Neural progenitor cell (in vitro differentiated cells): ENCODE measurements at regions not wholly inside any gene's neighbourhood (a gene's known extent, or its start where the extent isn't known, plus 50 kb on each side); places are given as distances from the start of the nearest gene placed in this dataset.

ENCODE experiments used
- EZH2 ChIP-seq: fragments of 200-600 bp; sonication (generic); IDR thresholded peaks from 2 replicates; pipeline ENCODE4 v1.6.1; 2017; ENCODE audit warnings: antibody characterized with exemption, mild to moderate bottlenecking, moderate library complexity
- TF ChIP-seq, protein P1 (sequence below): fragments of 200-600 bp; sonication (generic); IDR thresholded peaks from 2 replicates; pipeline ENCODE4 v1.5.1; 2017; ENCODE audit warnings: antibody characterized with exemption, mild to moderate bottlenecking

DNA sequence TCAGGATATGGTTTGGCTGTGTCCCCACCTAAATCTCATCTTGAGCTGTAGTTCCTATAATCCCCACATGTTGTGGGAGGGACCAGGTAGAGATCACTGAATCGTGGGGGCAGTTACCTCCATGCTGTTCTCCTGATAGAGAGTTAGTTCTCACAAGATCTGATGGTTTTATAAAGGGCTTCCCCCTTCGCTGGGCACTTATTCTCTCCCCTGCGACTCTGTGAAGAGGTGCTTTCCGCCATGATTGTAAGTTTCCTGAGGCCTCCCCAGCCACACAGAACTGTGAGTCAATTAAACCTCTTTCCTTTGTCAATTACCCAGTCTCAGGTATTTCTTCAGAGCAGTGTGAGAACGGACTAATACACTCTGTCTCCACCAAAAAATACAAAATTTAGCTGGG, 291.9 kb downstream of the BCOR start:
- TF ChIP-seq, protein P1, sequence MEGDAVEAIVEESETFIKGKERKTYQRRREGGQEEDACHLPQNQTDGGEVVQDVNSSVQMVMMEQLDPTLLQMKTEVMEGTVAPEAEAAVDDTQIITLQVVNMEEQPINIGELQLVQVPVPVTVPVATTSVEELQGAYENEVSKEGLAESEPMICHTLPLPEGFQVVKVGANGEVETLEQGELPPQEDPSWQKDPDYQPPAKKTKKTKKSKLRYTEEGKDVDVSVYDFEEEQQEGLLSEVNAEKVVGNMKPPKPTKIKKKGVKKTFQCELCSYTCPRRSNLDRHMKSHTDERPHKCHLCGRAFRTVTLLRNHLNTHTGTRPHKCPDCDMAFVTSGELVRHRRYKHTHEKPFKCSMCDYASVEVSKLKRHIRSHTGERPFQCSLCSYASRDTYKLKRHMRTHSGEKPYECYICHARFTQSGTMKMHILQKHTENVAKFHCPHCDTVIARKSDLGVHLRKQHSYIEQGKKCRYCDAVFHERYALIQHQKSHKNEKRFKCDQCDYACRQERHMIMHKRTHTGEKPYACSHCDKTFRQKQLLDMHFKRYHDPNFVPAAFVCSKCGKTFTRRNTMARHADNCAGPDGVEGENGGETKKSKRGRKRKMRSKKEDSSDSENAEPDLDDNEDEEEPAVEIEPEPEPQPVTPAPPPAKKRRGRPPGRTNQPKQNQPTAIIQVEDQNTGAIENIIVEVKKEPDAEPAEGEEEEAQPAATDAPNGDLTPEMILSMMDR = no peak
- no peak for TF ChIP-seq EZH2
